HG02610 (cell line): ENCODE measurements at regions not wholly inside any gene's neighbourhood (a gene's known extent, or its start where the extent isn't known, plus 50 kb on each side); places are given as distances from the start of the nearest gene placed in this dataset.

ENCODE experiments used
- ATAC-seq: cut with Tn5 transposase; IDR thresholded peaks from one replicate; pipeline ENCODE4 v1.9.1; 2021; ENCODE audit warnings: mild to moderate bottlenecking, moderate library complexity; ENCODE audit not compliant: unreplicated experiment

GRCh38 chr22:49325531-49326395, 501.9 kb downstream of the BRD1 start:
- no peak for ATAC-seq

DNA sequence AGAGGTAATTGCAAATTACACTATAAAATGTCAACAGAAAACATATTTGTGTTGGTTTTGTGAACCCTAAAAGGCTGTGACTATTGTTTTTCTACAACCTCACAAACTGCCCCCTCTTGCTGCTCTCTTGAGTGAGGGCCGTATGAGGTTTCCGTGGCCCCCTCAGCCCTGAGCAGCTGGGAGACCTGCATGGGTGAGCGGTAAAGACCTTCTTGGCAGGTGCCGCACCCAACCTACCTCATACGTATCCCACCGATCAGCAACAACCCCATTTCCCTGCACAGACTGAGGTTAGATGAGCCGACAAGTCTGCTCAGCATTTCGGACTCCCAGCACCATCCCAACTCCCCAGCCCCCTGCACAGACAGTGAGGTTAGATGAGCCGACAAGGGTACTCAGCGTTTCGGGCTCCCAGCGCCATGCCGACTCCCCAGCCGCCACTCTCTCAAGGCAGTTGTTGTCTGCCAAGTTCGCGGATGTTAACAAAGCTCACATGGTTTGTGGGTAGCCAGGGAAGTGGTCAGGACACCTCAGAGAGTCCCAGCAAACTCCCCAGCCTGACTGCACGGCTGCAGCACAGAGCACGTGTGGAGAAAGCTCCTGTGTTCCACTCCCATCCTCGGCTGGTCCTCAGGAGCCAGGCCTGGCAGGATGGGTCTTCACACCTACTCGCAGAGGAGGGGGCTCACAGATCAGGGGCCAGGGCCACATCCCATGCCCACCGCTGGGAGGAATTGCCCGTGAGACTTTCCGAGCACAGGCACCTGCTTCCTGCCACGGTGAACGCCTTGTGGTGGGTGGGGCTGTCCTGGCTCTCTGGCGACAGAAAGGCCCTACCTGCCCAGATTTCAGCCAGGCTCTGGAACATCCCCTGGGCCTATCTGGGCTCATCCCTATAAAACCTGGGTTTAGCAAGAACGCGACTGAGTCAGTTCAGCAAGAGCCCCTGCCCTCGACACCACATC, 502.9 kb downstream of the BRD1 start:
- ATAC-seq, result no peak

DNA sequence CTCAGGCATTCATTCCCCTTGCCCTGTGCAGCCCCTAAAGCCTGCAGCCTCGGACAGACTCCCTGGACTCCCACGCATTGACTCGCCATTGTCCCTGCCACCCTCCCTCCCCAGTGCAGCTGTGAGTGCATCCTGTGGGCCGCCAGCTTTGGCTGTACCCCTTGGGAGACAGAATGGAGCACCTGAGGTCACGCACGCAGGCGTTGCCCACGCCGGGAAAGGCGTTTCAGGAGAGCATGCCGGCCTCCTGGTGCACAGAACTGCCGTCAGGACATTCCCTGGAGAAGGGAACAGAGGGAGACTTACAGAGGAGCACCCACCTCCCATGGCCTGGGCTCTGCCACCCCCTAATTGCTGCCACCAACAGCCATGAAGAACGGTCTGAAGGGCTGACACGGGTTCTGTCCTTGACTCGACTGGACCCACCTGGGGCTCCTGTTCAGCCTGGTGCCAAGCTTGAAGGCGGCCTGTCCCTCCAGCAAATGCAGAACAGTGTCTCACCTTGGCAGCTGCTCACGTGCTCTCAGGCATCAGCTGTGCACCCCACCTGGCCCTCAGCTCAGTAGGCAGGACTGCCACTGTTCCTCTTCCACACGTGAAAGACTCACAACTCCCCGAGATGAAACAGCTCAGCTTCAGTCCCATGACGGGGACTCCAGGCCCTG, 503.8 kb downstream of the BRD1 start:
- no peak for ATAC-seq

- no peak for ATAC-seq
Measured at GRCh38 chr22:49322861-49323622, 504.6 kb downstream of the BRD1 start.

DNA sequence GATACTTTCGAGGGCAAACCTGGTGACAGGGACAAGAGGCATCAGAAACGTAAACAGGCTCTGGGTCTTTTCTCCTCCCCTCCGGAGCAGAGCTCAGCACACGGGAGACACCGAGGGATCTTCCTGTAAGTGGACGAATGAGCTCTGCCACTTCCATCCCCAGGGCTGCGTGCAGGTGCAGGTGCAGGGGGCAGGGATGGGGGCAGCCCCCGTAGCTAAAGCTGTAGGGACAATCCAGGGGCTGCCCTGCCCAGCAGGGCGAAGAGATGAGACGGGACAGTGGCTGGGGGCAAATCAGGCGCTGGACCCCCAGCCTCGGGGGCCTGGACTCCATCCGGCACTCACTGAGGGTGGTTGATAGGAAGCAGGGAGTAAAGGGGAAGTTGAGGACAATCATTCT, 505.4 kb downstream of the BRD1 start:
- ATAC-seq, result no peak

DNA sequence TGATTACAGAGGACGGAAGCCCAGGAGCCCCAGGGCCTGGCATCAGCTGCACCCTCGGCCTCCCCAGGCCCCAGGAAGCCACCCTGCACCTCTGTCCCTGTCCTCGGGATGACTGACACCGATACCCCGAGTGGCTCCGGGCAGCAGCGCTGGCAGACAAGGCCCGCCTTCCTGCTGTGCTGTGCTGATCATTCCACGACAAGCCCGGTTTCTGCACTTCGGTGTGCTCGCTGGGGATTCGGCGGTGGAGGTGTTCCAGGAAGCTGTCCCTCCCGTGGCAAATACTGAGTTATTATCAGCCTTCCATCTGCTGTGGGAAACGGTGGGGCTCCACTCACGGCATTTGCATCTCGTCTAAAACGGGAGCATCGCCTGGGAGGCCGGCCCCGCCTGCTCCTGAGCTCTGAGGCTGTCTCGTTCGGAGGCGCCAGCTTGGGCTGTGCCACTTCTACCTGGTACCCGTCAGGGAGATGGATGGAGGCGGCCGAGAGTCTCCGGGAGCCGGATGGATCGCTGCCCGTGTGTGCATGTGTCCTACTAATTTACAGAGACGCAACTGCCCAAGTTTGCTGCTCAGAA, 506.1 kb downstream of the BRD1 start:
- no peak for ATAC-seq

DNA sequence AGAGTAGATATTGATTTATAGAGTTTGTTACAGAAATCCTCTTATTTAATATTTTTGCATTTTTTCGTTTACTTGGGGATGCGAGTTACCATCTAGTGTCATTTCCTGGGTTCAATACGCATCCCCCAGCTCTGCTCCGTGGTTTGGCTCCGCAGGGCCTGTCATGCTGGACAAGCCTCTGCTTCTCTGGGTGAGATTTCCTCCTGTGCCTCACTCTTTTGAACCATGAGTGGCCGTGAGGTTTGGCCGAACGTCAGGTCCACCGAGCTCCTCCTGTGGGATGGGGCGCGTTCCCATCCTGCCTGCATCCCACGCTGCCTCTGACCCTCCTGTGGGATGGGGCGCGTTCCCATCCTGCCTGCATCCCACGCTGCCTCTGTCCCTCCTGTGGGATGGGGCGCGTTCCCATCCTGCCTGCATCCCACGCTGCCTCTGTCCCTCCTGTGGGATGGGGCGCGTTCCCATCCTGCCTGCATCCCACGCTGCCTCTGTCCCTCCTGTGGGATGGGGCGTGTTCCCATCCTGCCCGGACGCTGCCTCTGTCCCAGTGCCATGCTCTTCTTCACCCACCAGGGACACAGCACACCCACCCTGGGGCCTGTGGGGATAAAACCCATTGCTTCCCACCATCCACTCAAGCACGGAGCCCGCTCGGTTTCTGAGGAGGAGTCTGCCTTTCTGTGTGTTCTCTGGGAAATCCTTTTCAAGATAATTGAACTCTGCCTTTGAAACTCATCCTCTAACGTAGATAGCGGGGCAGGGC, 506.8 kb downstream of the BRD1 start:
- no peak for ATAC-seq

DNA sequence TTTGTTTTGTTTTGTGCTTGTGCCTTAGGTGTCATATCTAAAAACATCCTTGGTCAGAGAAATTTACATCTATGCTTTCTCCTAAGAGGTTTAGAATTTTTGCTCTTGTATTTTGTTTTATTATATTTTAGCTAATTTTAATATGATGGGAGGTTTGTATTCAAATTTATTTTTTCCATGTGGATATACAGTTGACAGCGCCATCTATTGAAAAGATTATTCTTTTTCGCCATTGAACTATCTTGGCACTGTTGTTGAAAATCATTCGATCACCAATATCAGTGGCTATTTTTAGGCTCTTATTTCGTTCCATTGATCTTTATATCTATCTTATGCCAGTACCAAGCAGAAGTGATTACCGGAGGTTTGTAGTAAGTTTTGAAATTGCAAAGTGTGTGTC, 510.3 kb downstream of the BRD1 start:
- ATAC-seq, result no peak

- no peak for ATAC-seq
Measured at GRCh38 chr22:49312601-49313000, 515.1 kb downstream of the BRD1 start.

DNA sequence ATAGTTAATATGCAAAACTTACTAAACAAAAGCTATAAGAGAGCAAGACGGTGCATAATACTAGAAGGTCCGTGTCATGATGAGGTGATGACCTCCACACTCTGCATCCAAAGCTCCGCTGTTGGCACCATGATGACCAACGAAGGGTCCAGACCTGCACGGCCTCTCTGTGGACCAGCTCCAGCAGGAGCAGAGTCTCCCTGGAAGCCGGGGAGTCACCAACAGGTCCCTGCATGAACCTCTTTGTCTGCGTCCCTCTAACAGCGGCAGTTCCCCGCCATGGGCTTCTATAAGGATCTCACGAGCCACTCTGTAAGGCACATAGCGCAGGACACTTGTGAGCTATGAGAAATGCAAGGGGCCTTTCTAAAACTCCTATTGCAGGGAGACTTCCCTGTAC, 517.3 kb downstream of the BRD1 start:
- no peak for ATAC-seq

DNA sequence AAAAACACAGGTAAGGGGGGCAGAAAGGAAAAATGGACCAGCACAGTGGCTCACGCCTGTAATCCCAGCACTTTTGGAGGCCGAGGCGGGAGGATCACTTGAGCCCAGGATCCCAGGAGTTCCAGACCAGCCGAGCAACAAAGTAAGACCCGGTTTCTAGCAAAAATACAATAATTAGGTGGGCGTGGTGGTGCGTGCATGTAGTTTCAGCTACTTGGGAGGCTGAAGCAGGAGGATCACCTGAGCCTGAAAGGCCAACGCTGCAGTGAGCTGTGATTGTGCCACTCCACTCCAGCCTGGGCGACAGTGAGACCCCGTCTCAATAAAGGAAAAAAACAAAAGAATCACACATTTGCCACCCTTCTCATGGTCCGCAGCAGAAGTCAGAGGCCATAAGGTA, 519.4 kb downstream of the BRD1 start:
- ATAC-seq, result no peak

DNA sequence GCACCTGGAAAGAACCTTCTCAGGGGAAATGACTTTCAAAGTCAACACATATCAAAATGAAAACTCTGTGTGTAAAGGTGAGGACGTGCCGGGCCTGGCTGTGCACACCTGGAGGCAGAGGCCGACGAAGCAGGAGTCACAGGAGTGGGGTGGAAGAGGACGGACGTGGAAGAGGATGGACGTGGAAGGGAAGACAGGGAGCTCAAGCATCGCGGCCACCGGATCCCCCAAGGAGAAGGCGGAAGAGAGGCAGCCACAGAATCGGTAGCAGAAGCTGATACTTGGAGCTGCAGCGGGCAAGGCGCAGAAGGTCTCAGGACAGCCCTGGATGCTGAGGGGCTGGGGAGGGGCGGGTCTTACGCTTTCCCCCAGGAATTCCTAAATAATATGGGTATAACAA, 519.8 kb downstream of the BRD1 start:
- ATAC-seq, result no peak

DNA sequence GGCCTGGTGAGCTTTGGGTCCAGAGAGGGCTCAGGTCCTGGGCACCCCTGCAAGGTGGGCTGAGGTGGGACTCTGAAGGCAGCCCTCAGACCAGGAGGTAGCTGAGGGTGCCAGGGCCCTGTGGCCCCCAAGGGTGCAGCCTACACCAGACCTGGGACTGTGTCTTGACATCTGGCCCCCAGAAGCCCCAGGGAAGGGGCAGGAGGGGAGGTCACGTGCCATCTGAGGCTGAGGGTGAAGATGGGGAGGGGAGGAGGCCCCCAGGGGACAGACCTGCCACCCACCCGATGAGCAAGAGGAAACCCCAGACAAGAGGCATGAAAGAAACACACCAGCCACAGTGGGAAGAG, 520.2 kb downstream of the BRD1 start:
- ATAC-seq, result no peak

GRCh38 chr22:49306632-49307480, 520.8 kb downstream of the BRD1 start:
- no peak for ATAC-seq

- ATAC-seq, result no peak
Measured at GRCh38 chr22:49305966-49306631, 521.6 kb downstream of the BRD1 start.

DNA sequence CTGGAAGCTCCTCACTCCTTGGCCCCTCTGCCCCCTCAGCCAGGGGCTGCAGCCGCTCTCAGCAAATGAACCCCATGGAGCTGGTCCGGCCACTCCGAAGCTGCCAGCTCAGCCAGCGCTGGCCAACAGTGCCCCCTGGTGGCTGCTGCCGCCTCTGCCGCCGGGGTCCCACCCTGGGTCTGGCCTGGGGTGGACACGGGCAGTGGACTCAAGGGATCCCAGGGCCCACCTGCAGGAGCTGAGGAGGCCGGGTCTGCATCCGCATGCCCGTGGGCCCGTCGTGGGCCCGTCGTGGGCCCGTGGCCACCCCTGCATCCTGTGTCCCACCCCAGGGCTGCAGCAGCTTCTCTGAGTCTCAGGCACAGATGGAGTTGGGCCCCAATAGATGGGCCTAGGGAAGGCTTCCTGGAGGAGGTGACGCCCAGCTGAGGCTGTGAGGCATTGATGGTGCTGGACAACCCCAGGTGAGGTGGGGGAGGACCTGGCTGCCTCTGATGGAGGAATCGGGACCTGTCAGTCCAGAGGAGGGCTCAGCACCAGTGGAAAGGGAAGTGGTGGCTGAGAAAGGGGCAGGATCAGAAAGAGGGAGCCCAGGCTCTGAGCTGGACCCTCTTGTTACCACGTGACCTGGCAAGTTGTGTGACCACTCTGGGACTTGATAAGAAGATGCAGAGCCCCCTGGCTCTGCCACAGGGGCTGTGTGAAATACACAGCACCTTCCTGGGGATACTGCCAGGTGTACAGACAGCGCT, 522.3 kb downstream of the BRD1 start:
- ATAC-seq, result no peak

DNA sequence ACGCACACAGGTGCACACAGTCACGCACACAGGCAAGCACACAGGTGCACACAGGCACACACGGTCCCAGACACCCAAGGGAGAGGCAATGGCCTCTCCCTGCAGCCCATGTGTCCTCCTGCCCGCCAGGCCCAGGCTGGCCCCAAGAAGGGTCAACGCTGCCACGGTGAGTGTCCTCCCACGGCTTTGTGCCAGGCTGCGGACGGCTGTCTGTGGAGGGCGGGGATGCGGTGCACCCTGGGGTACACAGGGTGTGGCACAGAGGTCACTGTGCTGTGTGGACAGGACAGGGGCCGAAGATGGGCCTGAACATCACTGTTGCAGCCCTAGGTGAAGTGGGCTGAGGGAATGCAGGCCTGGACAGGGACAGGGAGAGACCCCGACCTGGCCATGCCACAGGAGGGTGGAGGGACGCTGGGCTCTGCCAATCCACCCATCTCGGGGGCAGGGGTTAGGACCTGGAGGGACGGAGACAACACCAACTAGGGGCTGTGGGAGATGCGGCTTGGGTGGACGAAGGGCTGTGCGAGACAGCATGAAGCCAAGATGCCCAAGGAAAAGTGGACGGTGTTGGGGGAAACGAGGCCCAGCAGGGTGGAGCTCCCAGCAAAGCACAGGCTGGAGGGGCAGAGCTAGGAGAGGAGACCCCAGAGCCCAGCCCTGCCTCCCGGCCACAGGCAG, 523.8 kb downstream of the BRD1 start:
- ATAC-seq, result no peak
